GM19023 (cell line): ENCODE measurements at regions not wholly inside any gene's neighbourhood (a gene's known extent, or its start where the extent isn't known, plus 50 kb on each side); places are given as distances from the start of the nearest gene placed in this dataset.
A peak's percentile ranks its signal among the peaks of the same experiment; 100 is the strongest.
"Not testable (repeated sequence)": the region's sequence is repeated elsewhere in the genome, so short reads cannot be mapped to it uniquely, and the experiment has no call there.

Experiments used
- ATAC-seq: cut with Tn5 transposase; IDR thresholded peaks from one replicate; pipeline ENCODE4 v1.9.1; 2021; ENCODE audit warnings: mild to moderate bottlenecking, moderate library complexity; ENCODE audit not compliant: unreplicated experiment

DNA sequence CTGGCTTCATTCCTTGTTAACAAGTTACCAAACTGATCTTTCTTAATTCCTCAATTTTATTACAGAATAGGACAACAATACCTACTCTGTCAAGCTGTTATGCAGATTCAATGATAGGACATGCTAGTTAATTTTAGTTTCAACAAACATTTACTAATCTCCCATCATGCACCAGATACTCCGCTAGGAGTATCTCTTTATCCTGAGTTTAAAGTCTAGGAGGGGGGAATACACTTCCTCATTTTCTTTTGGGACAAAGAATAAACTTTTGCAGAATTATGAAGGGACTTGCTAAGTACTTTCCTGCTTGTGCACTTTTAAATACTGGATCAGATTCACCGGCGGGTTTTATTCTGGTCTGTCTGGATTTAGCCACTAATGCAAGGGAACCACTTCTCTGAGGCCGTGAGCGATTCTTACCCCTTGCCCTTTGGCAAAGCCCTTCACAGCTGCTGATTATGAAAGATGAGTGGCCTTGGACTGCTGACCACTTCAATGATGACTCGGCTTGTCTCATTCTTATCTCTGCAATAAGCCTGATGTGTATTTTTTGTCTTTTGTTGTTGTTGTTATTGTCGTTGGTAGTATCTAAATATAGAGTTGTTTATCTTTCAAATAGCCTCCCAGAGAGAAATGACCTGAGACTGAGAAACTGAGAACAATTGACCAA is 73.9 kb downstream of the RMI1 start:
- no peak for ATAC-seq

DNA sequence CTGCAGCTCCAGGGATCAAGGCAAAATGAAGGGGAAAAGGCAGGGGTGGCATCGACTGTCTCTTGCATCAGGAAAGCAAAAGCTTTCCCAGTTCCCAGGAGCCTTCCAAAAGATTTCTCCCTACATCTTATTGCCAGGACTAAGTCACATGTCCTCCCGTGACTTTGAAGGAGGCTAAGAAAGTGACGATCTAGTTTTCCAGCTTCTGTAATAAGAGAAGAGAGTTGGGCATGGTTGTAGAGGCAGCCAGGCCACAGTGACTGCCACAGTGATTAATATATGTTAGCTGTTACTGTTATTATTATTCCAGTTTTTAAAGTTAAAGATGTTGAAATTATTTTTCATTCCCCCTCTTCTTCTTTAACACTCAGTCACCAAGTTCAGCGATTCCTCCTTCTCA is 77.1 kb downstream of the RMI1 start:
- no peak for ATAC-seq

DNA sequence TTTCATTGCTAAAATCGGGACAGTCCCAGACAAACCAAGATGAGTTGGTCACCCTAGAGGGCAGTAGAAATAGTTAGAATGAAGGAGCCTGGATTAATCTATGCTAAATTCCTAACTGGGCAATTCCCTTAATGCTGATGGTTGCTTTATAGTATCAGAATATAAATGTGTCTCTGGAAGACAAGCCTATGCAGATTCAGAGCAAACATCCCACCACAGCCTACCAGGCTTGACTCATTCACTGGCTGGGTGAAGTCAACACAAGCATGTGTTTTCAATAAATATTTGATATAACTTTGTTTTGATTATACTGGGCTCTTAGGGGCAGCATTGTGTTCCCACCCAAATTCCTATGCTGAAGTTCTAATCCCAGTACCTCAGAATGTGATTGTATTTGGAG is 79.3 kb downstream of the RMI1 start:
- ATAC-seq, result no peak

GRCh38 chr9:84061613-84062193 is 81.1 kb downstream of the RMI1 start:
- ATAC-seq, result no peak

GRCh38 chr9:84062538-84062937 is 81.9 kb downstream of the RMI1 start:
- ATAC-seq, result no peak

DNA sequence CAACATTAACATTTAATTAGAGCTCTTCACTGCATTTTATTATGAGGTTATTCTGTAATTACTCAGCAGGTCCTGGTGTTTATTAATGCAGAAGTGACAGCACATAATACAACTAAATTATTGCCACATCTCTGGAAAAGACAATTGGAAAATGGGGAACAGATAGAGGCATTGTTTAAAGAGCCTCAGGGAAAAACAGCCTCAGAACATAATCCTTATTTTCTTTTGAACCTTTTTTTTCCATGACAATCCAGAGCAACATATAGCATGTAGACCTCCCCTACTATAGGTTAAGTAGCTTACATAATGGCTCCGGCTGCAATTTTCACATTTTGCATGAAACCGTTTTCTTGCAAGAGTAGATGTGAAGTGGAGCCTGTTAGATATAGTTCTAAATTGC is 87.2 kb downstream of the RMI1 start:
- no peak for ATAC-seq

DNA sequence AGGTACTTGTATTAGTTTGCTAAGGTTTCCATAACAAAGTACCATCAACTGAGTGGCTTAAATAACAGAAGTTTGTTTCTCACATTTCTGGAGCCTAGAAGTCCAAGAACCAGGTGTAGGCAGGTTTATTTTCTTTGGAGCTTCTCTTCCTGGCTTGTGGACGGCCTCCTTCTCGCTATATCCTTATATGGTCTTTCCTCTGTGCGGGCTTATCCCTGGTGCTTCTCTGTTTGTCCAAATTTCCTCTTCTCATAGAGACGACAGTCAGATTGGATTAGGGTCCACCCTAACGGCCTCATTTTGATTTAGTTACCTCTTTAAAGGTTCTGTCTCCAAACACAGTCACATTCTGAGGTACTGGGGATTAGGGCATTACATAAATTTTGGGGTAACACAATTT is 88.3 kb downstream of the RMI1 start:
- ATAC-seq, result no peak

DNA sequence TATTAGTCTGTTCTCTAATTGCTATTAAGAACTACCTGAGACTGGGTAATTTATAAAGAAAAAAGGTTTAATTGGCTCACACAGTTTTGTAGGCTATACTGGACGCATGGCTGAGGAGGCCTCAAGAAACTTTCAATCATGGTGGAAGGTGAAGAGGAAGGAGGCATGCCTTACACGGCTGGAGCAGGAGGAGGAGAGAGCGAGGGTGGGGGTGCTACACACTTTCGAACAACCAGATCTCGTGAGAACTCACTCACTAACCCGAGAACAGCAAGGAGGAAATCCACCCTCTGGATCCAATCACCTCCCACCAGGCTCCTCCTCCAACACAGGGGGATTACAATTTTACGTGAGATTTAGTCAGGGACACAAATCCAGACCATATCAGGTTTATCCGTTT is 90.0 kb downstream of the RMI1 start:
- no peak for ATAC-seq

GRCh38 chr9:84072621-84073180 is 92.1 kb downstream of the RMI1 start:
- ATAC-seq, result no peak

GRCh38 chr9:84075004-84075403 is 94.4 kb downstream of the RMI1 start:
- no peak for ATAC-seq

DNA sequence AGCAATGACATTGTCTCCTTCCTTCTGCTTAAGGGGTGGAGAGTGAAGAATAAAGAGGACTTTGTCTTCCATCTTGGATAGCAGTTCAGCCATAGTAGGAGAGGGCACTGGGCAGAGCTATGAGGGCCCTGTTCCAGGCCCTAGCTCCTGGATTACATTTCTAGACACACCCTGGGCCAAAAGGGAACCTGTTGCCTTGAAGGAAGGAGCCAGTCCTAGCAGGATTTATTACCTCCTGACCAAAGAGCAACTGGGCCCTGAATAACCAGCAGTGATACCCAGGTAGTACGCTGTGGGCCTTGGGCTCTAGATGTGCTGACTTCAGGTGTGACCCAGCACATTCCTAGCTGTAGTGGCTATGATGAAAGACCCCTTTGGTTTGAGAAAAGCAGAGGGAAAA is 95.8 kb downstream of the RMI1 start:
- no peak for ATAC-seq

GRCh38 chr9:84077816-84078215 is 97.2 kb downstream of the RMI1 start:
- ATAC-seq, result not testable (repeated sequence)

DNA sequence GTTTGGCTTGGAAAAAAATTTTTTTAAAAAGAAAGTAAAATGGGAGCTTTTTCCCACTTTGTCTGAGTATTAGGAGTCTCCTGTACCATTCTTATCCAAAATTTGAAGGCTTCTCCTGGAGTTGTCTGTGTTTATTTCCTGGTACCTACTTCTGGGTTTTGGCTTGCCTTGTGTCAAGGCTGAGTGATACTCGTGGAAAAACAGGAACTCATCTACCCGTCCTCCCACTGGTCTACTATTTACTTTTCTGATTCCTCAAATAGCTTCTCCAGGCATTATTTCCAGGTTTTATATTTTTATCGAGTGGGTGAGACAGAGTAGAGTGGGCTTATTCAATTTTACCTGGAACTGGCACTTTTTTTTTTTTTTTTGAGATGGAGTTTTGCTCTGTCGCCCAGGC is 99.4 kb downstream of the RMI1 start:
- ATAC-seq, result no peak

DNA sequence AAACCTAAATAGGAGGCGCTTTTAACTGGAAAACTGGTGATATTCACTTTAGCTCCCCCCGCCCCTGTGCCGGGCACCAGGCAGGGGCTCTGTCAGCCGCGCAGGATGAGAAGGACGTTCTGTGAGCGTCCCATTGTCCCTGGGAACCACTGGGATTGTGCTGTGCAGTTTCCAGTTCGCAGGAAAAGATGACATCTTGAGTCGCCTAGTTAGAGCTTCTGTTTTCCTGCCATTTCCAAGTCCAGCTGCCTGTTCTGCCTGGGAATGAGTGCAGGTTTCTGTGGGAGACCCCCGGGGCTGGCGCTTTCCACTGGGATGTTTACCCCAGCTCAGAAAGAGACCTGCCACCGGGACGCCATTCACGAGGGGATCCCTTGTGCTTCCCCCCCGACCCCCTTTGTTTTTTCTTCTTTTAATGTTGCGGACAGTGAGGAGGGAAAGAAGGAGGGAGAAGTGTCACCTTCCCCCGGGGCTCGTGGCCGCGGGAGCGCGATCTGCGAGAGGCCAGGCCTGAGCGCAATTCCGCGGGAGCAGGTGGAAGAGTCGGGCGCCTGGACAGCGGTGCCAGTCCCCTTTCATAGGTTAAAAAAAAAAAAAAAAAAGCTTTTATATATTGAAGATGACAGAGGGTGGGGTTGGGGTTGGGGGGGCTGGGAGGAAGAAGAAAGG is 121.5 kb downstream of the RMI1 start:
- no peak for ATAC-seq

- ATAC-seq, result no peak
Measured at GRCh38 chr9:84103651-84104377, 123.2 kb downstream of the RMI1 start.

DNA sequence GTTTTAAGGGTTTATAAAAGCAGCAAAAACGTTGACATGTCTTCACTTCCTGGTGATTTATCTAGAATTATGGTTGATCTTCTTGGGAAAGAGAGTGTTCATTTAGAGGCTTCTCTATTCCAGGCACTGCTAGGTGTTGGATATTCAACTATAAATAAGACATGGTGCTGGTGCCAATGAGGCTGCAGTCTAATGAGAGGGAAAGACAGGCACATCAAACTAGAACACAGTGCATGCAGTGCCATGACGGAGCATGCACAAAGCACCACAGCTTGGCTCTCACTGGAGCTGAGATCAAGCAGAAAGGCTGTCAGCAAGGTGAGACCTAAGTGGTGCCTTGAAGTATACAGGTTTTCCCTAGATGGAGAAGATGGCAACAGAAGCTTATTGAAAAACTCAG is 126.5 kb downstream of the RMI1 start:
- ATAC-seq, result no peak

DNA sequence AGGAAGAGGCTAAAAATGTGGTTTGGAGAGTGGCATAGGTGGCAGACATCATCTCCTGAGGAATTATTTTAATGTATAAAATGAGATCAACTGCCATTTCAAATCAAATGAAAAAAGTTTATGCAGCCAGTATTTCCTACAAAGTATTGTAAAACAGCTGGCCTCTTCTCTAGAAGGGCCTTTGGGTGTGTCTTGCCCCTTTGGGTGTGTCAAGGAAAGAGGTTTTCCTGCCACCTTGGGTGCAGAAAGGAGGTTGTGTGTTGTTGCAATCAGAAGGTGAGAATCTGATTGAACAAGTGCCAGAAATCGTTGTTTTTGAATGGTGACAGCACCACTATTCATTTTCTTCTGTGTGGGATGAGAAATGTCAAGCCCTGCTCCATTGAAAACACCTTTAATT is 127.4 kb downstream of the RMI1 start:
- no peak for ATAC-seq

GRCh38 chr9:84111726-84112125 is 131.1 kb downstream of the RMI1 start:
- ATAC-seq, result no peak

DNA sequence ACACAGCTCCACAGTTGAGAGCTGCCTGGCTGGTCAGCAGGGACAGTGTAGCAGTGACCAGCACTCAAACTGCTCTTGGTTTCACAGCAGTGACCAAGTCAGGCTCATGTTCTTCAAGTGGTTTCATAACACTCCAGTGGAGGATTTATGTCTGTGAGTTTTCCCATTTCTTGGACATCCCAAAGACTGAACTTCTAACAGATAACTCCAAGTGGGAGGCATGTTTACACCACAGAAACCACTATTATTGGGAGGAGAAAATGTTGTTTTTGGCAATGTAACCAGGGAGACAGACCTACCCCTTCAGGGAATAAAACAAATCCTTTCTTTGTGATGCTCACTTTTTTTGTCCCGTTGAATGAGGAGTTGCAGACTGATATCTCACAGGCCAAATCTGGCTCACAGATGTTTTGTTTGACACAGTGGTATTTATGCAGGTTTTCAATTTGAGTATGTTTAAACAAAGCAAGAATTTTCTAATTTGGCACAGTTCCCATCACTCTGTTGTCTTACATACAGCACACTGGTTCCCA is 141.5 kb downstream of the RMI1 start:
- no peak for ATAC-seq

DNA sequence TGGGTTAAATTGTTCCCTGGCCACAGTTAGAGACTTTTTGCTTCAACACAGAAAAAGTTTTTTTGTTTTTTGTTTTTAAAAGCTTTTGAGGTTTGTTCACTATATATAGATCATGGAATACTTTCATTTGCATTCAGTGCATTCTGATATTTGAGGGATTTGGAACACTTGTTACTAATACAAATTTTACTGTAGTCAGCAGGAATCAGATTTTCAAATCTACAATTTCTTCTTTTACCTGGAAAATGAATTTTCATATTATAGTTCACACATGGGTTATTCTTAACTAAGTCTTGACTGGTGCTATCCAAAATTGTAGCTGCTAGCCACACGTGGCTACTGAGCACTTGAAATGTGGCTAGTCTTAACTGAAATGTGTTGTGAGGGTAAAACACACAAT is 142.0 kb downstream of the RMI1 start:
- ATAC-seq, result no peak

DNA sequence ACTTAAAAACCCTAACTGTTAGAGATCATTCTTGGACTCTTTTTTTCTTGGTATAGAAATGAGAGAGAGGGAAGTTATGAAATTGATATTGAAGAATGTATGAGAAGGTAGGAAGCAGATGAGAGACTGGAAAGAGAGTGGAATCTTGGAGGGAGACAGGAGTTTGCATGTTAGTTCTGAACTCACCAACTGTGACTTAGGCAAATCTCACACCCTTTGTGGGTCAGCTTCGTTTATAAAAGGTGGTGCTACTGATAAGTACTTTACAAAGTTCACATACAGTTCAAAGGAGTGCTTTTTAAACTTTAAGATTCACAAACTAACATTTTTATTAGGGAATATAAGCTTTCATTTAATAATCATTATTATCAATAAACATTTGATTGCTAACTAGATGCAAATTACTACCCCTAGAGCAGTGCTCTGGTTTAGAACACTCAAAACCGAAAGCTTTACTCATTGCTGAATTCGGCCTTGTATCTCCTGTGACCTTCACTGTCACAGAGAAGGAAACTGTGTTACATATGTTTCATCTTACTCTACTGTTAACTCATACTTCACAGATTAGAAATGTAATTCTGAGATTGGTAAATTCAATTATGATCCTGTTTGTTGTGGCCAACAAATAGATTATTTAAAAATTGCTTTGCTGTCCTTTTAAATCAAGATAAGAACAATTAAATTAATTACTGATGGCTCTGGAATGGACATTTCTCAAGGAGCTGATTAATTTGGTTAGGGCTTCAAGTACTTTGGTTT is 143.2 kb downstream of the RMI1 start:
- ATAC-seq, result peak; percentile 94
